CD4-positive, alpha-beta memory T cell (primary cell): ENCODE measurements at regions not wholly inside any gene's neighbourhood (a gene's known extent, or its start where the extent isn't known, plus 50 kb on each side); places are given as distances from the start of the nearest gene placed in this dataset.

Source experiments
- CTCF ChIA-PET: fragments of 350-600 bp; sonication (Branson Sonifier 250); formaldehyde crosslinking; loops from one replicate; lab custom pipeline; 2021; ENCODE audit warnings: inconsistent platforms; ENCODE audit not compliant: partially characterized antibody; lab: Charles Lee
- POLR2A ChIA-PET: fragments of 350-600 bp; sonication (Branson Sonifier 250); formaldehyde crosslinking; loops from one replicate; lab custom pipeline; 2021; ENCODE audit not compliant: partially characterized antibody; lab: Charles Lee
- DNase-seq, 5 donors: peaks; one replicate each; pipeline versions ENCODE4 v3.0.0 to v3.0.0-alpha.2; 2020 to 2022; ENCODE audit warnings: mixed read lengths in 1 of 5
- H3K27ac ChIP-seq: one replicate; pipeline ENCODE4 v1.7.0; 2013; ENCODE audit warnings: low read depth, low read length
- H3K27me3 ChIP-seq: 2 replicates; pipeline ENCODE4 v1.7.0; 2013; ENCODE audit warnings: mild to moderate bottlenecking, low read length, moderate library complexity; ENCODE audit not compliant: insufficient read depth
- H3K36me3 ChIP-seq: 2 replicates; pipeline ENCODE4 v1.7.0; 2013; ENCODE audit warnings: mild to moderate bottlenecking, low read length, moderate library complexity; ENCODE audit not compliant: insufficient read depth
- H3K4me1 ChIP-seq: 2 replicates; pipeline ENCODE4 v1.7.0; 2013; ENCODE audit warnings: mild to moderate bottlenecking, low read length, moderate library complexity; ENCODE audit not compliant: insufficient read depth
- H3K4me3 ChIP-seq, 2 donors: one replicate each; pipeline ENCODE4 v1.7.0; 2013; ENCODE audit warnings: low read length in 2 of 2, mild to moderate bottlenecking in 1 of 2
- H3K9me3 ChIP-seq, 2 donors: one replicate each; pipeline ENCODE4 v1.7.0; 2013; ENCODE audit warnings: low read length in 2 of 2, control low read depth in 1 of 2; ENCODE audit not compliant: control insufficient read depth in 1 of 2
- H3K27ac Mint-ChIP-seq, 7 donors: one replicate each; pipeline ENCODE4 v1.8.0; 2020 to 2021; ENCODE audit warnings: mixed read lengths in 7 of 7, mild to moderate bottlenecking in 6 of 7, inconsistent platforms in 3 of 7, moderate library complexity in 3 of 7
- H3K27me3 Mint-ChIP-seq, 2 donors: one replicate each; pipeline ENCODE4 v1.8.0; 2020 to 2021; ENCODE audit warnings: mixed read lengths in 2 of 2
- H3K36me3 Mint-ChIP-seq, 2 donors: one replicate each; pipeline ENCODE4 v1.8.0; 2020 to 2021; ENCODE audit warnings: mixed read lengths in 2 of 2, inconsistent platforms in 1 of 2, mild to moderate bottlenecking in 1 of 2
- H3K4me1 Mint-ChIP-seq, 4 donors: one replicate each; pipeline ENCODE4 v1.8.0; 2020 to 2021; ENCODE audit warnings: mixed read lengths in 4 of 4, mild to moderate bottlenecking in 1 of 4
- H3K4me3 Mint-ChIP-seq, 8 donors: one replicate each; pipeline ENCODE4 v1.8.0; 2020 to 2021; ENCODE audit warnings: mixed read lengths in 8 of 8, mild to moderate bottlenecking in 7 of 8, moderate library complexity in 6 of 8, inconsistent platforms in 3 of 8
- H3K9me3 Mint-ChIP-seq, 8 donors: one replicate each; pipeline ENCODE4 v1.8.0; 2020 to 2021; ENCODE audit warnings: mixed read lengths in 8 of 8, mild to moderate bottlenecking in 5 of 8, inconsistent platforms in 3 of 8, moderate library complexity in 1 of 8
- intact Hi-C: fragments of 100-400 bp; cut with micrococcal nuclease; formaldehyde crosslinking; loops from one replicate; pipeline ENCODE4 v1.15.1; 2023

GRCh38 chr7:131108212-131108940 is 219.3 kb upstream of the MKLN1 start:
- Histone ChIP-seq H3K4me1 (peaks cover 53% of the 10 kb centered on the region), H3K27me3 (no peaks in the 10 kb centered on the region), H3K9me3 (no peaks in the 10 kb centered on the region), H3K36me3 (no peaks in the 10 kb centered on the region), H3K4me3 (peak overlapping the region; percentile 26 to 98), H3K27ac (peak overlapping the region; percentile 99)
- H3K27ac Mint-ChIP-seq = peak overlapping the region; percentile 95 to 100 (median 99)
- ChIA-PET POLR2A (interaction anchor here (0.6 to 9.5 kb wide), 21 partner anchors 9 to 257 kb away, joined by 3 to 176 read pairs (median 7); partner anchors contain the start of gene MKLN1), CTCF (interaction anchor here (0.6 to 2.0 kb wide), 8 partner anchors 19 to 316 kb away, joined by 3 to 15 read pairs (median 4); no protein-coding TSS in a partner anchor)
- H3K4me3 Mint-ChIP-seq = peak overlapping the region; percentile 84 to 99 (median 98)
- H3K9me3 Mint-ChIP-seq = peaks cover 0 to 4% (median 0%) of the 10 kb centered on the region in 8 donors
- peaks cover 0 to 1% of the 10 kb centered on the region in 2 donors for H3K27me3 Mint-ChIP-seq
- peaks cover 45 to 82% (median 51%) of the 10 kb centered on the region in 4 donors for H3K4me1 Mint-ChIP-seq
- H3K36me3 Mint-ChIP-seq = peaks cover 18 to 43% of the 10 kb centered on the region in 2 donors
- DNase-seq = peak; percentile 82 to 88 (median 83)
- intact Hi-C loops = loop anchor here (1.0 to 10.0 kb wide), 10 partner anchors 36 to 219 kb away; partner anchors contain the start of gene MKLN1

- peaks cover 11 to 35% of the 10 kb centered on the region in 2 donors for H3K36me3 Mint-ChIP-seq
- DNase-seq = no peak
- Histone ChIP-seq H3K4me3 (peak overlapping the region; percentile 52 to 98), H3K4me1 (peaks cover 44% of the 10 kb centered on the region), H3K27me3 (no peaks in the 10 kb centered on the region), H3K27ac (peak overlapping the region; percentile 99), H3K36me3 (no peaks in the 10 kb centered on the region), H3K9me3 (no peaks in the 10 kb centered on the region)
- peaks cover 0 to 4% (median 0%) of the 10 kb centered on the region in 8 donors for H3K9me3 Mint-ChIP-seq
- intact Hi-C loops = loop anchor here (5.0 to 10.0 kb wide), 5 partner anchors 37 to 147 kb away; no protein-coding TSS in a partner anchor
- peak overlapping the region; percentile 84 to 99 (median 98) for H3K4me3 Mint-ChIP-seq
- ChIA-PET POLR2A (interaction anchor here (0.8 to 9.5 kb wide), 23 partner anchors 9 to 256 kb away, joined by 3 to 176 read pairs (median 5); partner anchors contain the start of gene MKLN1), CTCF (interaction anchor here (0.6 to 2.0 kb wide), 10 partner anchors 15 to 315 kb away, joined by 3 to 15 read pairs (median 4); no protein-coding TSS in a partner anchor)
- peaks cover 37 to 74% (median 43%) of the 10 kb centered on the region in 4 donors for H3K4me1 Mint-ChIP-seq
- peaks cover 0 to 1% of the 10 kb centered on the region in 2 donors for H3K27me3 Mint-ChIP-seq
- H3K27ac Mint-ChIP-seq = peak overlapping the region; percentile 95 to 100 (median 99)
Measured at GRCh38 chr7:131109011-131109758, 218.5 kb upstream of the MKLN1 start.

DNA sequence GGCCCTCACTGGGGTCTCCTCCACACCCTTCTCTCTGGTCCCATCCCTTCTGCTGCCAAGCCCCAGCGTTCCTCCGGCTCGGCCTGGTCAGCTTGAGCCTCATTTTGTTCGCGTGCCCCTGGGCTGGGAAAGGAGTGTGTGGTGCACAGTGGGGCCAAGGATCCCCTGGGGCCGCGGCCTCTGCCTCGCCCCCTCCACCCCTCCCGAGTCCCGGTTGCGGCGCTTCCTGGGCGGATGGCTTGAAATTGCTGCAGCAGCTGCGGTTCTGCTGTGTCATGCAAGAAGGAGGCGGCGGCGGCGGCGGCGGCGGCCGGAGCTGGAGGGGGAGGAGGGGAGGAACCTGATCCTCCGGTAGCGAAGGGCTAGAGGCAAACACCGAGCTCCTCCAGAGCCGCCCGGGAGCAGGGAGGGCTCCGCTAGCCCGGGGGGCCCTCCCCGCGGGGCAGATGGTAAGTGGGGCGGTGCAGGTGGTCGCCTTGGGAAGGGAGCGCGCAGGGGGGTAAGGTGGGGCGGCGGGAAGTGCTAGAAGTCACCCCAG is 217.8 kb upstream of the MKLN1 start:
- ChIA-PET POLR2A (interaction anchor here (0.7 to 9.5 kb wide), 24 partner anchors 10 to 256 kb away, joined by 3 to 176 read pairs (median 4); partner anchors contain the start of gene MKLN1), CTCF (interaction anchor here (0.8 to 2.0 kb wide), 8 partner anchors 14 to 312 kb away, joined by 3 to 15 read pairs (median 4); no protein-coding TSS in a partner anchor)
- H3K36me3 ChIP-seq = no peaks in the 10 kb centered on the region
- DNase-seq = peak; percentile 69 to 85 (median 74)
- peak overlapping the region; percentile 99 for H3K27ac ChIP-seq
- H3K9me3 ChIP-seq = no peaks in the 10 kb centered on the region
- intact Hi-C loops = loop anchor here (5.0 to 10.0 kb wide), 5 partner anchors 38 to 148 kb away; no protein-coding TSS in a partner anchor
- peak overlapping the region; percentile 52 to 98 for H3K4me3 ChIP-seq
- Mint-ChIP-seq H3K27ac (peak overlapping the region; percentile 95 to 100 (median 99)), H3K4me3 (peak overlapping the region; percentile 84 to 99 (median 98)), H3K9me3 (peaks cover 0 to 4% (median 0%) of the 10 kb centered on the region in 8 donors), H3K4me1 (peaks cover 30 to 68% (median 37%) of the 10 kb centered on the region in 4 donors), H3K27me3 (peaks cover 0 to 1% of the 10 kb centered on the region in 2 donors), H3K36me3 (peaks cover 11 to 29% of the 10 kb centered on the region in 2 donors)
- peaks cover 38% of the 10 kb centered on the region for H3K4me1 ChIP-seq
- H3K27me3 ChIP-seq = no peaks in the 10 kb centered on the region

GRCh38 chr7:131110297-131111080 is 217.2 kb upstream of the MKLN1 start:
- Histone ChIP-seq H3K27me3 (no peaks in the 10 kb centered on the region), H3K4me1 (peaks cover 31% of the 10 kb centered on the region), H3K27ac (peak overlapping the region; percentile 99), H3K4me3 (peak overlapping the region; percentile 1 to 32), H3K36me3 (no peaks in the 10 kb centered on the region), H3K9me3 (no peaks in the 10 kb centered on the region)
- POLR2A ChIA-PET = interaction anchor here (0.7 to 9.5 kb wide), 23 partner anchors 10 to 255 kb away, joined by 3 to 176 read pairs (median 5); partner anchors contain the start of gene MKLN1
- intact Hi-C loops = no loop called here
- DNase-seq = peak in 1 of 5 donors; percentile 1
- Mint-ChIP-seq H3K4me1 (peaks cover 24 to 61% (median 32%) of the 10 kb centered on the region in 4 donors), H3K27ac (peak overlapping the region; percentile 74 to 99 (median 95)), H3K36me3 (peaks cover 4 to 22% of the 10 kb centered on the region in 2 donors), H3K9me3 (peaks cover 0 to 4% (median 0%) of the 10 kb centered on the region in 8 donors), H3K4me3 (peak overlapping the region; percentile 71 to 98 (median 82)), H3K27me3 (peaks cover 0 to 1% of the 10 kb centered on the region in 2 donors)
- CTCF ChIA-PET = interaction anchor here (0.8 to 2.0 kb wide), 7 partner anchors 13 to 312 kb away, joined by 3 to 15 read pairs (median 4); no protein-coding TSS in a partner anchor

DNA sequence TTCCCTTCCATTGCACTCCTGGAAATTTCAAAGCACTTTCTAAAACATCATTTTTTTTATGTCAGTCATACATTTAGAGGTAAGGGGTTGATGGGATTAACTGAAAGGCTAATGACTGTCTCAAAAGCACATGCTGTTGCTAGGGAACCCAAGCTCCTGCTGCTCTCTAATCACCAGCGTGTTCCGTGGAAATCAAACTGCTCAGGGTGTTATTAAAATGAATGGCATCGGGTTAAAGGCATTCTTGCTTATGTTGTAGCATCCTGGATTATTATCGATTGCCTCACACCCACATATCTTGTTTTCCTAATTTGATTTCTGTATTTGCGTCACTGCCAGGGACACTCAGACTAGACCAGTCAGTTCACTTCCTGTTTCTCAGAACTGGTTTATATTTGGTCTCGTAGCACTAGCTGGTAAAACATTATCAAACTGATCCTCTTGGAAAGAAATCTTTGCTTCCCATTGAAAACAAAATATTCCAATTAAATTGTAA is 216.5 kb upstream of the MKLN1 start:
- Mint-ChIP-seq H3K27me3 (peaks cover 0 to 1% of the 10 kb centered on the region in 2 donors), H3K4me1 (peaks cover 24 to 60% (median 32%) of the 10 kb centered on the region in 4 donors), H3K9me3 (peaks cover 0 to 4% (median 0%) of the 10 kb centered on the region in 8 donors), H3K4me3 (peak overlapping the region; percentile 71 to 98 (median 82)), H3K27ac (peak overlapping the region; percentile 74 to 95 (median 93)), H3K36me3 (peaks cover 4 to 22% of the 10 kb centered on the region in 2 donors)
- no peaks in the 10 kb centered on the region for H3K36me3 ChIP-seq
- H3K4me3 ChIP-seq = peak overlapping the region; percentile 1 to 32
- peak; percentile 38 to 59 (median 56) for DNase-seq
- H3K9me3 ChIP-seq = no peaks in the 10 kb centered on the region
- H3K4me1 ChIP-seq = peaks cover 31% of the 10 kb centered on the region
- ChIA-PET CTCF (interaction anchor here (0.9 kb wide), 1 partner anchor 192 kb away, joined by 3 read pairs; no protein-coding TSS in a partner anchor), POLR2A (interaction anchor here (0.6 to 9.5 kb wide), 8 partner anchors 11 to 217 kb away, joined by 3 to 176 read pairs (median 7); partner anchors contain the start of gene MKLN1)
- intact Hi-C loops = no loop called here
- no peak overlapping the region for H3K27ac ChIP-seq
- no peaks in the 10 kb centered on the region for H3K27me3 ChIP-seq
